Stomach smooth muscle (tissue), 2 donors: ENCODE measurements at regions not wholly inside any gene's neighbourhood (a gene's known extent, or its start where the extent isn't known, plus 50 kb on each side); places are given as distances from the start of the nearest gene placed in this dataset.
"Not testable (repeated sequence)": the region's sequence is repeated elsewhere in the genome, so short reads cannot be mapped to it uniquely, and the experiment has no call there.

Source experiments
- H3K27ac ChIP-seq: one replicate; pipeline ENCODE4 v1.7.0; 2013; ENCODE audit warnings: mild to moderate bottlenecking, low read length, inconsistent platforms
- H3K27me3 ChIP-seq, 2 donors: one replicate each; pipeline ENCODE4 v1.7.0; 2013; ENCODE audit warnings: low read length in 2 of 2; ENCODE audit not compliant: insufficient read depth in 2 of 2, control insufficient read depth in 1 of 2
- H3K36me3 ChIP-seq, 2 donors: one replicate each; pipeline ENCODE4 v1.7.0; 2013; ENCODE audit warnings: low read length in 2 of 2; ENCODE audit not compliant: control insufficient read depth in 2 of 2, insufficient read depth in 2 of 2
- H3K4me1 ChIP-seq: one replicate; pipeline ENCODE4 v1.7.0; 2013; ENCODE audit warnings: low read length; ENCODE audit not compliant: control insufficient read depth, insufficient read depth
- H3K4me3 ChIP-seq, 2 donors: one replicate each; pipeline ENCODE4 v1.7.0; 2013; ENCODE audit warnings: low read length in 2 of 2
- H3K9ac ChIP-seq, 2 donors: one replicate each; pipeline ENCODE4 v1.7.0; 2013; ENCODE audit warnings: low read length in 2 of 2, mild to moderate bottlenecking in 1 of 2
- H3K9me3 ChIP-seq, 2 donors: one replicate each; pipeline ENCODE4 v1.7.0; 2013; ENCODE audit warnings: low read length in 2 of 2; ENCODE audit not compliant: control insufficient read depth in 2 of 2
- donor health status: healthy.
- donor health status: Pancreatic carcinoma.

DNA sequence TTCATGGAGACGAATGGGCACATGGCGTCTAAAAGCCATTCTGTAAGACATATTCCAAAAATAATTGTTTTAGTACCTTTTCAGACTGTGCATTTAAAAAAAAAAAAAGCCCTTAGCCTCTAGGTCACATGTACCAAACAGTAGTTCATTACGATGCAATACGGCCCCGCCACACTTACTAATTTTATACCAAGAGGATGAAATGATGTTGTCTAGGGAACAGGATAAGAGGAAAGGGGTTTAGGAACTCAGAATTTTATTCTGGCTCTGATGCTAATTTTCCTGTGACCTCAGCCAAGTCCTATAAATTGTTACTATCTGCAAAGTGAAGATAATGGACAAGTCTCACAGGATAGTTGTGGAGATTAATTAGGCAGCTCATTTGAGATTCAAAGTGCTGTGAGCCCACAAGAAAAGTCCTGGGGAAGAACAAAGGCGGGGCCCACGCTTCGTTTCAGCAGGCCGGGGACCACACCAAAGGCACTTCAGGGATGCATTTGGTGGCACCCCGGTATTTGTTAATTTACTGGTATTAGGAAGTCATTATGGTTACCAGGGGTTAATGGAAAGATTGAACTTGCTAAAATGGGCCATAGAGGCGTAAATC lies 511.1 kb downstream of the IRS2 start:
- no peaks in the 10 kb centered on the region for H3K9me3 ChIP-seq

DNA sequence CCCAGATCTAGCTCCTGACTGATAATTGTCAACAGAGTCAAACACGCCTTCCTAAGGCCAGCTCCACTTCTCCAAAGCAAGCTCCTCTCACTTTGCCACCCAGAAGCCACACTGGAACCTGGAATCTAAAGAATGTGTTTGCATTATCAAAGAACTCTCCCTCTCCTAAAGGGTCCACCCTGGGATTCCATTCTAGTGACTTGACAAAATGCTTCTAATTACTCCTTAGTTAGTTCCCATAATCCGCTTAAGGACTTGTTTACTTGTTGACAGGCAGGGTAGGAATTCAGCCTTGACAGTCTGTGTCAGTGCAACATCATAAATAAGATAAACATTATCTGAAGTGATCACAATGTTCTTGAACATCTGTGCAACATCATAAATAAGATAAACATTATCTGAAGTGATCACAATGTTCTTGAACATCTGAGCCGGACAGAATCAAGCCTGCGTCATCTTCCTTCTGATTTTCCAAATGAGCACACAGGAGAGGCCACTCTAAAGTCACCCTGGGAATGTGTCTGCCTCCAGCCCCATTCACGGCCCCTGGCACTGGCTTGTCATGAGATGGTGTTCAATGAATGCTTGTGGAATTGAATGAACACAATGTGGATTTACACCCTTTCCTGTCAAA lies 512.1 kb downstream of the IRS2 start:
- Histone ChIP-seq H3K27me3 (no peaks in the 10 kb centered on the region), H3K27ac (no peak overlapping the region), H3K9ac (no peak overlapping the region), H3K36me3 (no peaks in the 10 kb centered on the region), H3K9me3 (no peaks in the 10 kb centered on the region), H3K4me1 (no peaks in the 10 kb centered on the region), H3K4me3 (no peak overlapping the region)

More for the DNA sequence above, 511.1 kb downstream of the IRS2 start:
- no peak overlapping the region for H3K9ac ChIP-seq
- no peak overlapping the region for H3K27ac ChIP-seq
- no peaks in the 10 kb centered on the region for H3K27me3 ChIP-seq
- H3K4me1 ChIP-seq = no peaks in the 10 kb centered on the region
- H3K4me3 ChIP-seq = no peak overlapping the region
- no peaks in the 10 kb centered on the region for H3K36me3 ChIP-seq

DNA sequence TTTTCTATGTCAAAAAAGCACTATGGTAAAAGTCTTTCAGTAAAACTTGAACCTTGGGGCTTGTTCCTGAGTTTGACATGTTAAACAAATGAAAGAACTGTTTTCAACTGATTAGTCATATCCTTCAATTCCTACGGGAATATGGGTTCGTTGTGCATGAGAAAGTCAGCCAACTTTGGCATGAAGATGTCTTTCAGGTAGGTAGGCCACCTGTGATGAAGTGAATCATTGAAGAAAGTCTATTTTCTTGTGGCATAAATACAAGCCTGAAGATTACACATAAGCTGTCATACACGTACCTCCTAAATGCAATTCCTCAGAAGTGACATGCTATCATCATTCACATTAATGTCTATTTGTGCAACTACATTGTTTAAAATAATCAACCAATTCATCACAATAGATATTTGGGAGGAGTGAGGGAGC lies 513.0 kb downstream of the IRS2 start:
- Histone ChIP-seq H3K4me1 (no peaks in the 10 kb centered on the region), H3K4me3 (no peak overlapping the region), H3K27me3 (no peaks in the 10 kb centered on the region), H3K9me3 (no peaks in the 10 kb centered on the region), H3K36me3 (no peaks in the 10 kb centered on the region), H3K27ac (no peak overlapping the region), H3K9ac (no peak overlapping the region)

DNA sequence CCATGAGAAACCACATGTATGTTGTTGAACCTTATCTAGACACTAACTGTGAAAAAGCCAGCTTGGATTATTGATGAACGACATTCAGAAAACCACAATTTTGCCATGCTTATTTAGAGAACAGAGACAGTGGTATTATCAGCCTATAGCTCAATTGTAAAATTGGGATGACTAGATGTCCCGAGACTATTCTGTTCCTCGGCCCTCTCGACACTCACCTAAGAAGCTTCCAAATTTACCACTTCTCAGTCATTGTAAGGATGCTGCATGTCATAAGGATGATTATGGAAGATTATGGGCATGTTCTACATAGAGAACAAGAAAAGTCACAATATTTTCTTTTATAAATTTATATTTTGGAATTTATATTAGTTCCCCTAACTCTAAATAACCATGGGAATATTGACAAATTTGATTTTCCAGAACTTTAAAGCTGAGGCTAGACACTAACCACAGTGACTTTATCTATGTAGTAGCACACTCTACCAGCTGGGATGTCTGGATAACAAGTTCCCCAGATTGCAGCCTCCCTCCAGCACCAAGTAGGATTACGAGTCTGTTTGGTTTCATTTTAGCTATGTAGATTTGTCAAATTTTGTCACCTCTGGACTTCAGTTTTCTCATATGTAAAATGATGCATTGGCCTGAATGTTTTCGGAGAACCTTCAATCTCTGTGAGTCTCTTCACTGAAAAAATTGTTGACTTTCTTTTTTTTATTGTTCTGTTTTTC lies 513.6 kb downstream of the IRS2 start:
- Histone ChIP-seq H3K36me3 (no peaks in the 10 kb centered on the region), H3K27me3 (no peaks in the 10 kb centered on the region), H3K9me3 (no peaks in the 10 kb centered on the region), H3K27ac (no peak overlapping the region), H3K4me3 (no peak overlapping the region), H3K9ac (no peak overlapping the region), H3K4me1 (no peaks in the 10 kb centered on the region)

DNA sequence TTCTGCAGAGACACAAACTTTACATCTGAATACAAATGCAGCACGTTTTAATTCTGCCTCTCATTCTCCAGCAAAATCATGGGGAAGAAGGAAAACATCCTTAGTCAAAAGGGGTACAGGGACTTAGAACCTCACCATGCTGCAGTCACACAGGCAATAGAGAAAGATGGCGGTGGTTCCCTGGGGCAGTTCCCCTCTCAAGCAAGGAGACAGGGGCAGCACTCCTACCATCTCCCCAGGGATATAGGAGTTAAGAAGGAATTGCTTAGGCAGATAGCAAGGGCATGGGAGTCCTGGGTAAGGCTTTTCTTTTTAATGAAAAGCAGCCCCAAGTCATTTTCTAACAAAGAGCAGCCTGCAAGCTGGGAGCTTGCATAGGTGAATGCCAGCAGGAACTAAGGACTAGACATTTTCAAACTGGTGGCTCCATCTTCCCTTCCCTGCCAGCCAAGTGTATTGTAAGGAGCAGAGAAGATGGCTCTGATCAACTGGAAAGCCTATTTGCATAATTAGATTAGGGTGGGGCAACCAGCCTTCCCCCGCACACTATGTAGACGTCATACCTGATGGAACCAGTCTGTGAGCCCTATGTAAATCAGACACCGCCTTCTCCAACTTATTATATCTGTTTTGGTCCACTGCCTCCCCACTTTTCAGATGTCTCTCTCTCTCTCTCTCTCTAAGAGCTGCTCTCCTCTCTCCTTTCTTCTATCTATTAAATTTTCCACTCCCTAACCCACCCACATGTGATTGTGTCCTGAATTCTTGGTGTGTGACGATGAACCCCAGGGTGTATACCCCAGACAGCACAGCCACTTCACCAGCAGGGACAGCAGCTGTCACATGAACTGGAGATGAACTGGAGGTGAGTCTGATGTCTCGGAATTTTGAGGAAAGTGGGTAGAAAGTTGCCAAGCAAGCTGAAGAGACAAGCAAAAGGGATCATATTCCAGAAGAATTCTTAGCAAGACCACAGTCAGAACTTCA lies 514.5 kb downstream of the IRS2 start:
- no peaks in the 10 kb centered on the region for H3K27me3 ChIP-seq
- H3K9me3 ChIP-seq = no peaks in the 10 kb centered on the region
- H3K9ac ChIP-seq = no peak overlapping the region
- H3K36me3 ChIP-seq = no peaks in the 10 kb centered on the region
- H3K27ac ChIP-seq = no peak overlapping the region
- H3K4me1 ChIP-seq = no peaks in the 10 kb centered on the region
- no peak overlapping the region for H3K4me3 ChIP-seq

DNA sequence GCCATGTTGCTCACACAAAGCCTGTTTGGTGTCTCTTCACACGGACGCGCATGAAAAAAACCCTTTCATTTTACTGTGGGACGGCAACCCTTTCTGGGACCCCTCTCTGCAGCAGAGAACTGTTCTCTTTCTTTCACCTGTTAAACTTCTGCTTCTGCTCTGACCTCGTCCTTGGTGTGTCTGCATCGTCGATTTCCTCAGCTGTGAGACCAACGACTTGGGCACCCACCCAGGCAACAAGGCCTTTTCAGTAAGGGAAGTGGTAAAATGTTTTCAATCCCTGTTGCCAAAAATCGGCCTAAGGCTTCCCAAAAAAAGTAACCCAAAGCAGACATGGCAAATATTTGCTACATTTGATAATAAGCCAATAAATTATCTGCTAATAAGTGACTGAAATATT lies 515.3 kb downstream of the IRS2 start:
- no peaks in the 10 kb centered on the region for H3K9me3 ChIP-seq
- no peak overlapping the region for H3K27ac ChIP-seq
- no peak overlapping the region for H3K9ac ChIP-seq
- no peaks in the 10 kb centered on the region for H3K27me3 ChIP-seq
- H3K4me1 ChIP-seq = no peaks in the 10 kb centered on the region
- H3K36me3 ChIP-seq = no peaks in the 10 kb centered on the region
- no peak overlapping the region for H3K4me3 ChIP-seq

DNA sequence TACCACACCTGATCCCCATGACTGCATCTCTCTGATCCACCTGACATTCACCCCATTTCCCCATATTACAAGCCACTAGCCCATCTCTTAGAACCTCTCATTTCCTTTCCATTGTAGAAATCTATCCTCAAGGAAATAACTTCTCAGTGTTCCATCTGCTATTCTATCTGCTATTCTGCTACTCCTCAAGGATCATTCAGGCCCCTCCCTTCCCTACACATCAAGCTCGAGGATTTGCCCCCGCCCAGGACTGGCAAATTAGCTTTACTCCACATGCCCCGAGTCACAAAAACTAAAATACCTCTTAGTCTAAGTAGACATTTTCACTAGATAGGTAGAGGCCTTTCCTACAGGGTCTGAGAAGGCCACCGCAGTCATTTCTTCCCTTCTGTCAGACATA lies 517.0 kb downstream of the IRS2 start:
- H3K9ac ChIP-seq, H3K36me3 ChIP-seq, H3K27me3 ChIP-seq, H3K4me1 ChIP-seq, H3K27ac ChIP-seq, H3K4me3 ChIP-seq, H3K9me3 ChIP-seq: not testable (repeated sequence)

DNA sequence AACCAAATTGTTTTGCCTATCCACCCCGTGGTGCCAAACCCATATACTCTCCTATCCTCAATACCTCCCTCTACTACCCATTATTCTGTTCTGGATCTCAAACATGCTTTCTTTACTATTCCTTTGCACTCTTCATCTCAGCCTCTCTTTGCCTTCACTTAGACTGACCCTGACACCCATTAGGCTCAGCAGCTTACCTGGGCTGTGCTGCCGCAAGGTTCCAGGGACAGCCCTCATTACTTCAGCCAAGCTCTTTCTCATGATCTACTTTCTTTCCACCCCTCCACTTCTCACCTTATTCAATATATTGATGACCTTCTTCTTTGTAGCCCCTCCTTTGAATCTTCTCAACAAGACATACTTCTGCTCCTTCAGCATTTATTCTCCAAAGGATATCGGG lies 517.9 kb downstream of the IRS2 start:
- not testable (repeated sequence) for H3K36me3 ChIP-seq, H3K4me1 ChIP-seq, H3K27me3 ChIP-seq, H3K4me3 ChIP-seq, H3K9me3 ChIP-seq, H3K9ac ChIP-seq, H3K27ac ChIP-seq

DNA sequence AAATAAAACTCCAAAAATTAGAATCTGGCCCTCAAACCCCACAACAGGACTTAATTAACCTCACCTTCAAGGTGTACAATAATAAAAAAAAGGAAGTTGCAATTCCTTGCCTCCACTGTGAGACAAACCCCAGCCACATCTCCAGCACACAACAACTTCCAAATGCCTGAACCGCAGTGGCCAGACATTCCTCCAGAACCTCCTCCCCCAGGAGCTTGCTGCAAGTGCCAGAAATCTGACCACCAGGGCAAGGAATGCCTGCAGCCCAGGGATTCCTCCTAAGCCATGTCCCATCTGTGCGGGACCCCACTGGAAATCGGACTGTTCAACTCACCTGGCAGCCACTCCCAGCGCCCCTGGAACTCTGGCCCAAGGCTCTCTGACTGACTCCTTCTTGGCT lies 519.0 kb downstream of the IRS2 start:
- H3K27me3 ChIP-seq, H3K36me3 ChIP-seq, H3K27ac ChIP-seq, H3K9me3 ChIP-seq, H3K9ac ChIP-seq, H3K4me1 ChIP-seq, H3K4me3 ChIP-seq: not testable (repeated sequence)

DNA sequence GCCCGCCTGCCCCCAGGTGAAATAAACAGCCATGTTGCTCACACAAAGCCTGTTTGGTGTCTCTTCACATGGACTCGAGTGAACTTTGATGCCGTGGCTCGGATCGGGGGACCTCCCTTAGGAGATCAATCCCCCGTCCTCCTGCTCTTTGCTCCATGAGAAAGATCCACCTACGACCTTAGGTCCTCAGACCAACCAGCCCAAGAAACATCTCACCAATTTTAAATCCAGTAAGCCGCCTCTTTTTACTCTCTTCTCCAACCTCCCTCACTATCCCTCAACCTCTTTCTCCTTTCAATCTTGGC lies 521.0 kb downstream of the IRS2 start:
- not testable (repeated sequence) for H3K9ac ChIP-seq, H3K4me3 ChIP-seq, H3K27me3 ChIP-seq, H3K27ac ChIP-seq, H3K36me3 ChIP-seq, H3K4me1 ChIP-seq, H3K9me3 ChIP-seq
